SK-N-SH (cell line): ENCODE measurements at regions not wholly inside any gene's neighbourhood (a gene's known extent, or its start where the extent isn't known, plus 50 kb on each side); places are given as distances from the start of the nearest gene placed in this dataset.

Source experiments
- CTCF ChIA-PET: fragments of 300-600, 350-600 bp; formaldehyde crosslinking; extraction: SDS; loops from one replicate; lab custom pipeline; 2021; lab: Yijun Ruan, JAX
- POLR2A ChIA-PET: fragments of 350-600 bp; sonication (Branson Sonifier 250); formaldehyde crosslinking; extraction: SDS; loops from one replicate; lab custom pipeline; 2020; ENCODE audit warnings: antibody characterized with exemption, inconsistent platforms; lab: Yijun Ruan, JAX
- DNase-seq: peaks from one replicate; pipeline ENCODE4 v3.0.0; 2012
- H2AFZ ChIP-seq: fragments of 200-600 bp; sonication (generic); 2 replicates; pipeline ENCODE4 v1.8.1; 2016; ENCODE audit warnings: antibody characterized with exemption, mild to moderate bottlenecking, low read depth
- H3F3A ChIP-seq: fragments of 200-600 bp; sonication (generic); replicated peaks from 2 replicates; pipeline ENCODE3; 2016; ENCODE audit warnings: antibody characterized with exemption, mild to moderate bottlenecking; ENCODE audit not compliant: insufficient read depth
- H3K27ac ChIP-seq, 2 experiments: fragments of 200-500 bp in 1 of 2; fragments of 200-600 bp in 1 of 2; sonication (Bioruptor generic) in 1 of 2; sonication (generic), shearing (Covaris generic) in 1 of 2; 2 replicates each; pipeline versions ENCODE4 v1.5.1 to v1.6.1; 2014 to 2016; ENCODE audit warnings: low read depth in 2 of 2, inconsistent platforms in 1 of 2, low read length in 1 of 2, mild to moderate bottlenecking in 1 of 2, mixed read lengths in 1 of 2
- H3K27me3 ChIP-seq: fragments of 200-600 bp; sonication (generic), shearing (Covaris generic); 2 replicates; pipeline ENCODE4 v1.6.1; 2016; ENCODE audit warnings: mixed run types; ENCODE audit not compliant: insufficient read depth
- H3K36me3 ChIP-seq, 2 experiments: fragments of 200-500 bp in 1 of 2; fragments of 200-600 bp in 1 of 2; sonication (Bioruptor generic) in 1 of 2; sonication (generic) in 1 of 2; replicated peaks in 1 of 2; 2 replicates each; pipeline versions ENCODE3 to v1.5.1; 2014 to 2016; ENCODE audit warnings: low read length in 1 of 2, mild to moderate bottlenecking in 1 of 2; ENCODE audit not compliant: insufficient read depth in 2 of 2, control insufficient read depth in 1 of 2
- H3K4me1 ChIP-seq, 2 experiments: fragments of 200-500 bp in 1 of 2; fragments of 200-600 bp in 1 of 2; sonication (Bioruptor generic) in 1 of 2; sonication (generic), shearing (Covaris generic) in 1 of 2; 2 replicates each; pipeline versions ENCODE4 v1.5.1 to v1.6.1; 2014 to 2016; ENCODE audit warnings: low read depth in 1 of 2, low read length in 1 of 2, mixed run types in 1 of 2; ENCODE audit not compliant: insufficient read depth in 2 of 2, control insufficient read depth in 1 of 2
- H3K4me2 ChIP-seq: fragments of 200-600 bp; sonication (generic), shearing (Covaris generic); 2 replicates; pipeline ENCODE4 v1.6.1; 2017; ENCODE audit warnings: mixed run types
- H3K4me3 ChIP-seq, 2 experiments: fragments of 200-500 bp in 1 of 2; fragments of 200-600 bp in 1 of 2; sonication (Bioruptor generic) in 1 of 2; sonication (generic), shearing (Covaris generic) in 1 of 2; 2 replicates each; pipeline versions ENCODE4 v1.5.1 to v1.8.1; 2014 to 2016; ENCODE audit warnings: low read depth in 2 of 2, inconsistent platforms in 1 of 2, low read length in 1 of 2, mild to moderate bottlenecking in 1 of 2, mixed read lengths in 1 of 2, moderate library complexity in 1 of 2
- H3K79me2 ChIP-seq: fragments of 200-600 bp; sonication (generic); 2 replicates; pipeline ENCODE4 v1.8.1; 2017; ENCODE audit warnings: mild to moderate bottlenecking; ENCODE audit not compliant: insufficient read depth
- H3K9ac ChIP-seq: fragments of 200-600 bp; sonication (generic); 2 replicates; pipeline ENCODE4 v1.6.1; 2017; ENCODE audit warnings: mixed run types
- H3K9me2 ChIP-seq: fragments of 200-600 bp; sonication (generic); 2 replicates; pipeline ENCODE4 v1.6.1; 2017; ENCODE audit warnings: mixed run types
- H3K9me3 ChIP-seq: fragments of 200-600 bp; sonication (generic); 2 replicates; pipeline ENCODE4 v1.6.1; 2017; ENCODE audit warnings: mixed run types, mild to moderate bottlenecking, moderate library complexity
- H4K20me1 ChIP-seq: fragments of 200-600 bp; sonication (generic); 2 replicates; pipeline ENCODE4 v1.6.1; 2017; ENCODE audit warnings: mild to moderate bottlenecking, mixed run types; ENCODE audit not compliant: insufficient read depth
- CHD2 ChIP-seq: fragments of 150-350 bp; IDR thresholded peaks from 2 replicates; pipeline ENCODE4 v1.6.1; 2018; ENCODE audit warnings: low read length; ENCODE audit not compliant: partially characterized antibody
- ELF1 ChIP-seq: IDR thresholded peaks from 2 replicates; pipeline ENCODE4 v1.4.0; 2012
- GABPA ChIP-seq: IDR thresholded peaks from 2 replicates; pipeline ENCODE4 v1.4.0; 2012; ENCODE audit warnings: low read depth, mild to moderate bottlenecking
- MAX ChIP-seq: IDR thresholded peaks from 2 replicates; pipeline ENCODE4 v1.4.0; 2012; ENCODE audit warnings: low read depth
- MEF2A ChIP-seq: IDR thresholded peaks from 2 replicates; pipeline ENCODE4 v1.4.0; 2012; ENCODE audit warnings: low read depth, borderline replicate concordance
- NFIC ChIP-seq: IDR thresholded peaks from 2 replicates; pipeline ENCODE4 v1.4.0; 2012; ENCODE audit warnings: borderline replicate concordance
- REST ChIP-seq: IDR thresholded peaks from 2 replicates; pipeline ENCODE4 v1.6.1; 2012; ENCODE audit warnings: mild to moderate bottlenecking, low read depth, low read length, moderate library complexity
- RXRA ChIP-seq: IDR thresholded peaks from 2 replicates; pipeline ENCODE4 v1.4.0; 2012; ENCODE audit warnings: low read depth, mild to moderate bottlenecking, borderline replicate concordance
- SIN3A ChIP-seq: IDR thresholded peaks from 2 replicates; pipeline ENCODE4 v1.6.1; 2012; ENCODE audit warnings: low read depth, mild to moderate bottlenecking, low read length, moderate library complexity, borderline replicate concordance
- TAF1 ChIP-seq: IDR thresholded peaks from 2 replicates; pipeline ENCODE4 v1.6.1; 2012; ENCODE audit warnings: low read depth, mild to moderate bottlenecking, low read length, moderate library complexity, borderline replicate concordance
- TEAD4 ChIP-seq: IDR thresholded peaks from 2 replicates; pipeline ENCODE4 v1.4.0; 2012; ENCODE audit warnings: mild to moderate bottlenecking, borderline replicate concordance; ENCODE audit not compliant: insufficient read depth
- USF1 ChIP-seq: IDR thresholded peaks from 2 replicates; pipeline ENCODE4 v1.4.0; 2012; ENCODE audit warnings: low read depth, borderline replicate concordance
- WGBS: methylation state at CpG from one replicate; pipeline ENCODE4 v1.1.6; 2017; ENCODE audit warnings: low lambda C conversion rate; 5-methylcytosine and 5-hydroxymethylcytosine counted together

- CTCF ChIA-PET: interaction anchor here (1.1 kb wide), 1 partner anchor 16 kb away, joined by 3 read pairs; no protein-coding TSS in a partner anchor
- Histone ChIP-seq H3K27ac (no peak overlapping the region), H3K4me2 (no peak overlapping the region), H4K20me1 (no peaks in the 10 kb centered on the region), H3F3A (no peaks in the 10 kb centered on the region), H3K79me2 (no peaks in the 10 kb centered on the region), H3K27me3 (no peaks in the 10 kb centered on the region)
- TF ChIP-seq GABPA: no peak
- no peak for TF ChIP-seq ELF1
- TF ChIP-seq, all 33 proteins: peak for 0
- Histone ChIP-seq H3K36me3 (no peaks in the 10 kb centered on the region), H2AFZ (no peak overlapping the region), H3K9me2 (no peaks in the 10 kb centered on the region), H3K4me3 (no peak overlapping the region), H3K4me1 (no peaks in the 10 kb centered on the region; a peak in 2 of 4 replicates), H3K9ac (no peak overlapping the region), H3K9me3 (no peaks in the 10 kb centered on the region)
- DNase-seq: no peak
- 69% methylated on average over 6 of the region's 6 CpGs for WGBS
- POLR2A ChIA-PET: no interaction called here
Observed at GRCh38 chr4:15215109-15215508, 212.7 kb upstream of the C1QTNF7 start.

- Histone ChIP-seq H3K4me1 (no peaks in the 10 kb centered on the region; a peak in 1 of 4 replicates), H3K27ac (no peak overlapping the region), H3K9ac (no peak overlapping the region), H3K79me2 (no peaks in the 10 kb centered on the region), H3K9me3 (no peaks in the 10 kb centered on the region), H2AFZ (no peak overlapping the region), H3K4me2 (no peak overlapping the region), H3K36me3 (no peaks in the 10 kb centered on the region), H3K9me2 (no peaks in the 10 kb centered on the region), H3F3A (no peaks in the 10 kb centered on the region), H3K27me3 (no peaks in the 10 kb centered on the region), H3K4me3 (no peak overlapping the region), H4K20me1 (no peaks in the 10 kb centered on the region)
- DNase-seq: no peak
- POLR2A ChIA-PET: no interaction called here
- TF ChIP-seq SIN3A: no peak
- TF ChIP-seq CHD2: no peak
- TF ChIP-seq TEAD4: no peak
- no peak for TF ChIP-seq RXRA
- no peak for TF ChIP-seq ELF1
- TF ChIP-seq MAX: no peak
- TF ChIP-seq USF1: no peak
- no peak for TF ChIP-seq MEF2A
- TF ChIP-seq REST: no peak
- no peak for TF ChIP-seq TAF1
- TF ChIP-seq NFIC: no peak
- TF ChIP-seq GABPA: no peak
- WGBS: 73% methylated on average over 3 of the region's 3 CpGs
- CTCF ChIA-PET: interaction anchor here (1.0 kb wide), 1 partner anchor 231 kb away, joined by 3 read pairs; no protein-coding TSS in a partner anchor
Observed at GRCh38 chr4:15226203-15226602, 201.6 kb upstream of the C1QTNF7 start.
